Activated T-cell treated with anti-CD3 and anti-CD28 coated beads for 48 hours (primary cell): ENCODE measurements at regions not wholly inside any gene's neighbourhood (a gene's known extent, or its start where the extent isn't known, plus 50 kb on each side); places are given as distances from the start of the nearest gene placed in this dataset.
"Not testable (repeated sequence)": the region's sequence is repeated elsewhere in the genome, so short reads cannot be mapped to it uniquely, and the experiment has no call there.

Experiments
- DNase-seq: peaks from one replicate; pipeline ENCODE4 v3.0.0-alpha.2; 2020; ENCODE audit warnings: low read depth

DNA sequence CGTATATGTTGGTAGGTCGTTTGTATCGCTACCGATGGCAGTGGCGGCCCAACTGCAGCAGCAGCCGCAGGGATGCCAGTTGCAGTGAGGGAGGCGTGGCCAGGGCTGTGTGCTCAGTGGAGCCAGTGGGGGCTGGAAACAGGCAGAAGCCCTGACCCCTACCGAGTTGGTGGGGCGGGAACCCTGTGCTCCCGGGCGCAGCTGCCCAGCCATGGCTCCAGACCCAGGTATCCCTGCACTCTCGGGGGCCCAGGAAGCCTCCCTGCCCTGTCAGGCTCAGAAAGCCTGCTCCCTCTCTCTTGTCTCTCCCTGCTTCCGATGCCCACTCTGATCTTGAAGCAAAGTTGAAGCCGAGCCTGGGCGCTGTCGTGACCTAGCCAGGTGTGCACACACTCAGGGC lies 78.6 kb upstream of the ITGB1 start:
- no peak for DNase-seq

- DNase-seq: no peak
Observed at GRCh38 chr10:33035411-33035810, 77.4 kb upstream of the ITGB1 start.

DNA sequence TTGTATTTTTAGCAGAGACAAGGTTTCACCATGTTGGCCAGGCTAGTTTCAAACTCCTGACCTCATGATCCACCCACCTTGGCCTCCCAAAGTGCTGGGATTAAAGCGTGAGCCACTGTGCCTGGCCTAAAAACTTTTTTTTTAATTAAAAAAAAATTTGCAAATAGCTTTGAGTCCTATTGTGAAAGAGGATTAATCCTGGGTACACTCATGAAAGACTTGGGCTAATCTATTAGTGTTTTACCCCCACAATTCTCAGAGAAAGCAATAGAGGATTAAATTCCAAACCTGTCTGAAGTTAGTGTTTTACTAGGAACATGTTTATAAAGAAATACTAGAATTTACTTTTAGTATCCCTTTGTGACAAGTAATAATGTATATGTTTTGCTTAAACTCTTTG lies 76.9 kb upstream of the ITGB1 start:
- no peak for DNase-seq

DNA sequence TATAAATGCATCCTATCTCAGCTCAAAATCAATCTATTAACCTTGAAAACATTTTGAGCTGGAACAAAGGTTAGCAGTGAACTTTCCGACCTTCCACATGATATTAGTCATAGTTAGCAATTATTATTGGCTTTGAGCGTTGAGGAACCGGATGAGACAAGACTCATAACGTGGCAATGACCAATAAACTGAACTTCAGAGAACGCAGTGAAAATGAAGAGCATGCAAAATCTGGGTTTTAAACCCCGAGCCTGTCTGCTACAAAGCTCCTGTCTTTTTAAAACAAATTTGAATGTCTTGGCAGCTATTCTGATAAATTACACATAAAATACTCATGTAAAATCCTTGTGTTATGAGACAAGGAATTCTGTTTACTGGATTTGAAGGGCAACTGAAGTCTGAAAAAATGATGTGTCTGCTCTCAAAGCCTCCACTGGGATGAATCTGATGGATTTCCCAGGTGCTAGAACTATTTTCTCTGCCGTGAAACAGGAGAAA lies 74.7 kb upstream of the ITGB1 start:
- no peak for DNase-seq

GRCh38 chr10:33031815-33032653 lies 74.0 kb upstream of the ITGB1 start:
- DNase-seq: no peak

- DNase-seq: no peak
Observed at GRCh38 chr10:33031171-33031570, 73.1 kb upstream of the ITGB1 start.

GRCh38 chr10:33028515-33028914 lies 70.5 kb upstream of the ITGB1 start:
- DNase-seq: not testable (repeated sequence)

- no peak for DNase-seq
Observed at GRCh38 chr10:33027088-33027487, 69.1 kb upstream of the ITGB1 start.

DNA sequence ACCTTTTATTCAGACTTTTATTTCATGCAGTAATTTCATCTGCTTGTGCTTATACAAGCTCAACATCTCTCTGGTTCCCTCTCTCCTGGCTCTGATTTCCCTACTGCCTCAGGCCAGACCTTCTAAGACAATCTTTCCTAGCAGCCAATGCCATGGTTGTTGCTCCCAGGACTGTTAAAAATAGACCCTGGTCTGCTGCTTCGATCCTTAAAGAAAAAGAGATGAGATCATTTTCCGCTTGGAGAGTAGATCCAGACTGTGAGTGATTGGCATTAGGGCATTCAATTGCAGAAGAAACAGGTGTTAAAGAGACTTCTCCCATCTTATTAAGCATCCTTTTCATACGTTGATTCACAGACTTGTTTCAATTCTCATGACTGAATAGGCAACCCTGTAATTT lies 68.4 kb upstream of the ITGB1 start:
- DNase-seq: no peak

- no peak for DNase-seq
Observed at GRCh38 chr10:33025910-33026309, 67.9 kb upstream of the ITGB1 start.

GRCh38 chr10:33025039-33025438 lies 67.0 kb upstream of the ITGB1 start:
- DNase-seq: no peak

DNA sequence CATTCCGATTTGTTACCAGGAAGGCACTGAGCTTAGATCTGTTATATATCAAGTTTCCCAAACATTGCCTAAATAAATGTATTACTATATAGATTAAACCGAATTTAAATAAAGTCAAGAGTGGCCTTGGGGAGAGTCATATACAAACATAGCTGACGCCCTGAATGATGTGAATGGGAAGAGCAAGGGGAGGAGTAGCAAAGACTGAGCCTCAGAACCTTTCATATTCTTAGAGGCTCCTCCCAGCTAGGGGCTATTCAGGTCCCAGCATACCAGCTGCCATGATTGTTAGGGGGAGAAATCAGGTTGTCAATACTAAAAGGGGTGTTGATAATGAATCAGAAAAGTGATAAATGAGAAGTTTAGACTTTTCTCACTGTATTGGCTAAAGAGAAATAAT lies 64.7 kb upstream of the ITGB1 start:
- DNase-seq: no peak

- DNase-seq: no peak
Observed at GRCh38 chr10:33022090-33022489, 64.1 kb upstream of the ITGB1 start.

- DNase-seq: no peak
Observed at GRCh38 chr10:33016988-33017387, 59.0 kb upstream of the ITGB1 start.

- no peak for DNase-seq
Observed at GRCh38 chr10:33015761-33016547, 57.9 kb upstream of the ITGB1 start.

- DNase-seq: not testable (repeated sequence)
Observed at GRCh38 chr10:33013331-33013730, 55.3 kb upstream of the ITGB1 start.

GRCh38 chr10:33012306-33012705 lies 54.3 kb upstream of the ITGB1 start:
- no peak for DNase-seq

- no peak for DNase-seq
Observed at GRCh38 chr10:33010132-33011037, 52.4 kb upstream of the ITGB1 start.

GRCh38 chr10:33009244-33010131 lies 51.5 kb upstream of the ITGB1 start:
- DNase-seq: no peak

- peak; percentile 49 for DNase-seq
Observed at GRCh38 chr10:33008499-33009243, 50.6 kb upstream of the ITGB1 start.
